WTC11 (cell line): ENCODE measurements at regions not wholly inside any gene's neighbourhood (a gene's known extent, or its start where the extent isn't known, plus 50 kb on each side); places are given as distances from the start of the nearest gene placed in this dataset.

Experiments
- ATAC-seq: fragments of 200-7000 bp; cut with Tn5 transposase; 2 replicates; pipeline ENCODE4 v1.10.0; 2021; ENCODE audit warnings: mild to moderate bottlenecking, moderate library complexity
- CTCF ChIA-PET: fragments of 300-600 bp; sonication (Branson Sonifier 250); formaldehyde crosslinking; loops from one replicate; lab custom pipeline; 2021; ENCODE audit warnings: antibody characterized with exemption; lab: Charles Lee
- POLR2A ChIA-PET: fragments of 350-600 bp; sonication (Branson Sonifier 250); formaldehyde crosslinking; loops from one replicate; lab custom pipeline; 2021; ENCODE audit warnings: antibody characterized with exemption; lab: Charles Lee
- DNase-seq: peaks from one replicate; pipeline ENCODE4 v3.0.0; 2021; ENCODE audit warnings: low spot score
- H3K27ac Mint-ChIP-seq: 2 replicates; pipeline ENCODE4 v1.8.0; 2021; ENCODE audit warnings: mixed read lengths
- H3K27me3 Mint-ChIP-seq: 2 replicates; pipeline ENCODE4 v1.8.0; 2021; ENCODE audit warnings: low read depth, mild to moderate bottlenecking, moderate library complexity, mixed read lengths
- H3K36me3 Mint-ChIP-seq: 2 replicates; pipeline ENCODE4 v1.8.0; 2021; ENCODE audit warnings: mixed read lengths
- H3K4me1 Mint-ChIP-seq: 2 replicates; pipeline ENCODE4 v1.8.0; 2022; ENCODE audit warnings: mixed read lengths
- H3K4me3 Mint-ChIP-seq: 2 replicates; pipeline ENCODE4 v1.8.0; 2021; ENCODE audit warnings: mild to moderate bottlenecking, moderate library complexity, mixed read lengths
- H3K9me3 Mint-ChIP-seq: 2 replicates; pipeline ENCODE4 v1.8.0; 2021; ENCODE audit warnings: mixed read lengths
- AFF4 ChIP-seq: sonication (generic); formaldehyde crosslinking; IDR thresholded peaks from 2 replicates; pipeline ENCODE4 v1.8.1; 2023; ENCODE audit warnings: mild to moderate bottlenecking, missing genetic modification reagents, borderline replicate concordance
- ATF1 ChIP-seq: sonication (generic); formaldehyde crosslinking; IDR thresholded peaks from 2 replicates; pipeline ENCODE4 v1.8.1; 2023; ENCODE audit warnings: mild to moderate bottlenecking, moderate library complexity, missing genetic modification reagents
- E2F5 ChIP-seq: sonication (generic); formaldehyde crosslinking; IDR thresholded peaks from 2 replicates; pipeline ENCODE4 v1.8.1; 2022; ENCODE audit warnings: mild to moderate bottlenecking, moderate library complexity, missing genetic modification reagents
- ESRRA ChIP-seq: sonication (generic); formaldehyde crosslinking; IDR thresholded peaks from 2 replicates; pipeline ENCODE4 v1.8.1; 2022; ENCODE audit warnings: mild to moderate bottlenecking, missing genetic modification reagents, borderline replicate concordance
- ETV6 ChIP-seq: sonication (generic); formaldehyde crosslinking; IDR thresholded peaks from 2 replicates; pipeline ENCODE4 v1.8.1; 2022; ENCODE audit warnings: mild to moderate bottlenecking, missing genetic modification reagents
- FOXK1 ChIP-seq: sonication (generic); formaldehyde crosslinking; IDR thresholded peaks from 2 replicates; pipeline ENCODE4 v1.8.0; 2022; ENCODE audit warnings: mild to moderate bottlenecking, moderate library complexity, missing genetic modification reagents
- FOXP4 ChIP-seq: sonication (generic); formaldehyde crosslinking; IDR thresholded peaks from 2 replicates; pipeline ENCODE4 v1.8.0; 2022; ENCODE audit warnings: mild to moderate bottlenecking, missing genetic modification reagents
- IRF2 ChIP-seq: sonication (generic); formaldehyde crosslinking; IDR thresholded peaks from 2 replicates; pipeline ENCODE4 v1.8.0; 2022; ENCODE audit warnings: low read depth, missing genetic modification reagents, borderline replicate concordance
- JUN ChIP-seq: sonication (generic); formaldehyde crosslinking; IDR thresholded peaks from 2 replicates; pipeline ENCODE4 v1.8.0; 2023; ENCODE audit warnings: mild to moderate bottlenecking, missing genetic modification reagents
- MXD4 ChIP-seq: fragments of 250-450 bp; sonication (Bioruptor Pico); IDR thresholded peaks from 2 replicates; pipeline ENCODE4 v1.8.0; 2021; ENCODE audit warnings: mild to moderate bottlenecking, moderate library complexity, borderline replicate concordance
- NFATC4 ChIP-seq: fragments of 250-450 bp; sonication (Bioruptor Pico); IDR thresholded peaks from 2 replicates; pipeline ENCODE4 v1.9.0; 2021; ENCODE audit warnings: mild to moderate bottlenecking
- NR1H2 ChIP-seq: sonication (generic); formaldehyde crosslinking; IDR thresholded peaks from 2 replicates; pipeline ENCODE4 v1.9.0; 2021; ENCODE audit warnings: mild to moderate bottlenecking, moderate library complexity, missing genetic modification reagents
- NR2C2 ChIP-seq: sonication (generic); formaldehyde crosslinking; IDR thresholded peaks from 2 replicates; pipeline ENCODE4 v1.8.0; 2022; ENCODE audit warnings: mild to moderate bottlenecking, missing genetic modification reagents
- OVOL2 ChIP-seq: fragments of 250-450 bp; sonication (Bioruptor Pico); IDR thresholded peaks from 2 replicates; pipeline ENCODE4 v1.9.0; 2021; ENCODE audit warnings: mild to moderate bottlenecking, borderline replicate concordance
- TCF7 ChIP-seq: sonication (generic); formaldehyde crosslinking; IDR thresholded peaks from 2 replicates; pipeline ENCODE4 v1.8.0; 2022; ENCODE audit warnings: mild to moderate bottlenecking, low read depth, missing genetic modification reagents, moderate library complexity
- USF2 ChIP-seq: sonication (generic); formaldehyde crosslinking; IDR thresholded peaks from 2 replicates; pipeline ENCODE4 v1.8.1; 2023; ENCODE audit warnings: mild to moderate bottlenecking, missing genetic modification reagents, moderate library complexity
- ZNF232 ChIP-seq: sonication (generic); formaldehyde crosslinking; IDR thresholded peaks from 2 replicates; pipeline ENCODE4 v1.8.0; 2022; ENCODE audit warnings: mild to moderate bottlenecking, missing genetic modification reagents
- ZNF263 ChIP-seq: sonication (generic); formaldehyde crosslinking; IDR thresholded peaks from 2 replicates; pipeline ENCODE4 v1.8.1; 2022; ENCODE audit warnings: low read depth, mild to moderate bottlenecking, moderate library complexity, missing genetic modification reagents
- ZNF317 ChIP-seq: sonication (generic); formaldehyde crosslinking; IDR thresholded peaks from 2 replicates; pipeline ENCODE4 v1.8.1; 2023; ENCODE audit warnings: low read depth, mild to moderate bottlenecking, moderate library complexity, missing genetic modification reagents, borderline replicate concordance
- ZNF532 ChIP-seq: fragments of 250-450 bp; sonication (Bioruptor Pico); IDR thresholded peaks from 2 replicates; pipeline ENCODE4 v1.9.0; 2021; ENCODE audit warnings: mild to moderate bottlenecking, borderline replicate concordance

- DNase-seq (no peak), ATAC-seq (no peak)
- TF ChIP-seq TCF7 (CRISPR knock-in tag) = no peak
- TF ChIP-seq IRF2 (CRISPR knock-in tag) = no peak
- TF ChIP-seq NR1H2 (CRISPR knock-in tag) = no peak
- no peak for TF ChIP-seq FOXK1 (CRISPR knock-in tag)
- TF ChIP-seq ZNF317 (CRISPR knock-in tag) = no peak
- no peak for TF ChIP-seq E2F5 (CRISPR knock-in tag)
- TF ChIP-seq ZNF232 (CRISPR knock-in tag) = no peak
- TF ChIP-seq ETV6 = no peak
- TF ChIP-seq AFF4 = no peak
- TF ChIP-seq ATF1 (CRISPR knock-in tag) = no peak
- no peak for TF ChIP-seq ZNF532
- no peak for TF ChIP-seq ESRRA (CRISPR knock-in tag)
- TF ChIP-seq NR2C2 (CRISPR knock-in tag) = no peak
- TF ChIP-seq ZNF263 (CRISPR knock-in tag) = no peak
- TF ChIP-seq OVOL2 (CRISPR knock-in tag) = no peak
- TF ChIP-seq JUN (CRISPR knock-in tag) = no peak
- TF ChIP-seq, all 79 proteins: peak for 0
- H3K36me3 Mint-ChIP-seq = no peaks in the 10 kb centered on the region
- no peak overlapping the region for H3K27ac Mint-ChIP-seq
- no peaks in the 10 kb centered on the region; the same call in 1 of the 2 replicates for H3K9me3 Mint-ChIP-seq
- ChIA-PET POLR2A (no interaction called here), CTCF (no interaction called here)
- H3K4me3 Mint-ChIP-seq = no peak overlapping the region
- peaks cover 14% of the 10 kb centered on the region; the same call in 1 of the 2 replicates for H3K27me3 Mint-ChIP-seq
- peaks cover 9% of the 10 kb centered on the region for H3K4me1 Mint-ChIP-seq
These were observed 355.1 kb upstream of the ZMIZ1 start for GRCh38 chr10:78713659-78714058.

- peaks cover 9% of the 10 kb centered on the region for H3K4me1 Mint-ChIP-seq
- no peak overlapping the region for H3K27ac Mint-ChIP-seq
- H3K4me3 Mint-ChIP-seq = no peak overlapping the region
- POLR2A ChIA-PET = no interaction called here
- H3K9me3 Mint-ChIP-seq = no peaks in the 10 kb centered on the region; the same call in 1 of the 2 replicates
- CTCF ChIA-PET = no interaction called here
- no peak for DNase-seq
- H3K36me3 Mint-ChIP-seq = no peaks in the 10 kb centered on the region
- ATAC-seq = no peak
- H3K27me3 Mint-ChIP-seq = peaks cover 14% of the 10 kb centered on the region; the same call in 1 of the 2 replicates
- TF ChIP-seq FOXP4 (no peak), FOXK1 (CRISPR knock-in tag) (no peak), NR2C2 (CRISPR knock-in tag) (no peak), NFATC4 (CRISPR knock-in tag) (no peak), MXD4 (CRISPR knock-in tag) (no peak), USF2 (CRISPR knock-in tag) (no peak), ESRRA (CRISPR knock-in tag) (no peak)
These were observed 354.5 kb upstream of the ZMIZ1 start for GRCh38 chr10:78714225-78714624.
